ENCODE measurements at regions not wholly inside any gene's neighbourhood (a gene's known extent, or its start where the extent isn't known, plus 50 kb on each side); places are given as distances from the start of the nearest gene placed in this dataset.

DNA sequence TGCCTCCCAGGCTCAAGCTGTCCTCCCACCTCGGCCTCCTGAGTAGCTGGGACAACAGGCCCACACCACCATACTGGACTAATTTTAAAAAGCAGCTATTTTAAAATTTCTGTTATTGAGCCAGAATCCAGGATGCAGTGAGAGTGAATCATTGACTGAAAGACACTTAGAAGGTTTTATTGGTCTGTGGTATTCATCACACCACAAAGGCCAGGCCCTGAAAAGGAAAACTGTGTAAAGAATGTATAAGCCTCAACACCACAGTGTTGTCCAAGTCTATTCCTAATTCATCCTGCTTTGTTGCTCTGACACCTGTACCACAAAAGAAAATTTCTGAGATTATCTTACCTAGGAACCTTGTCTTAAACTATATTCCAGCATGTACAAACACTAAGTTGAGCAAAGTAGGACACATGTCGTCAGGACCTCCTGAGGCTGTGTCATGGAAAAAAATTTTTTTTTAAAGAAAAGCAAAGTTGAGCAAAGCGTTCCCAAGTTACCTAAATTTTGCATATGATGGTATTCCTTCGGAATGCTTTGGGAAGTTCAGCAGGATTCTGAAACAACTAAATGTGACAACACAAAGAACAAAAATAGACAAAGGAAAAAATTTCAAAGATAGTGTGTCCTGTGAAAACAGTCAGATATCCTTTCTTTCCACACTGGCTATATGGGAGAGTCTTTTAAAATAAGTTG lies 129.6 kb upstream of the MKLN1 start:
- Histone ChIP-seq H3K79me2 (ENCODE audit: insufficient read depth, low read length) (no peaks in the 10 kb centered on the region), H3K4me1 (ENCODE audit: control insufficient read depth in 1 of 2, insufficient read depth in 2 of 2, low read length in 2 of 2) (peaks cover 8 to 10% of the 10 kb centered on the region in 2 donors), H2AFZ (ENCODE audit: insufficient read depth, low read depth, low read length, poor library complexity, severe bottlenecking) (no peak overlapping the region), H4K20me1 (ENCODE audit: insufficient read depth, low read length) (no peaks in the 10 kb centered on the region), H3K9ac (ENCODE audit: insufficient read depth, low read length, poor library complexity, severe bottlenecking) (no peak overlapping the region), H3K4me2 (replicated peaks; ENCODE audit: extremely low read depth, low read length, poor library complexity, severe bottlenecking) (no peak overlapping the region), H3K27me3 (ENCODE audit: control insufficient read depth in 2 of 2, insufficient read depth in 2 of 2, low read length in 2 of 2) (no peaks in the 10 kb centered on the region), H3K36me3 (replicated peaks in 1 of 2; ENCODE audit: control insufficient read depth in 1 of 2, insufficient read depth in 2 of 2, low read length in 2 of 2) (no peaks in the 10 kb centered on the region), H3K27ac (ENCODE audit: low read depth in 1 of 2, low read length in 2 of 2) (no peak overlapping the region), H3K9me3 (replicated peaks in 1 of 2; ENCODE audit: control insufficient read depth in 1 of 2, insufficient read depth in 1 of 2, low read length in 2 of 2) (no peaks in the 10 kb centered on the region), H3K4me3 (replicated peaks in 1 of 3; ENCODE audit: low read depth in 2 of 3, low read length in 3 of 3) (no peak overlapping the region)
- Mint-ChIP-seq H3K4me1 (peaks cover 8% of the 10 kb centered on the region), H3K36me3 (no peaks in the 10 kb centered on the region), H3K4me3 (no peak overlapping the region), H3K27ac (no peak overlapping the region), H3K27me3 (ENCODE audit: low read depth in 3 of 3) (peaks cover 0 to 11% (median 2%) of the 10 kb centered on the region in 3 donors), H3K9me3 (no peaks in the 10 kb centered on the region)
- DNase-seq: no peak
- WGBS (ENCODE audit: insufficient coverage): no CpG with 5 or more reads among the region's 4 CpGs
- intact Hi-C loops (cut with micrococcal nuclease): no loop called here
- TF ChIP-seq, protein P1, sequence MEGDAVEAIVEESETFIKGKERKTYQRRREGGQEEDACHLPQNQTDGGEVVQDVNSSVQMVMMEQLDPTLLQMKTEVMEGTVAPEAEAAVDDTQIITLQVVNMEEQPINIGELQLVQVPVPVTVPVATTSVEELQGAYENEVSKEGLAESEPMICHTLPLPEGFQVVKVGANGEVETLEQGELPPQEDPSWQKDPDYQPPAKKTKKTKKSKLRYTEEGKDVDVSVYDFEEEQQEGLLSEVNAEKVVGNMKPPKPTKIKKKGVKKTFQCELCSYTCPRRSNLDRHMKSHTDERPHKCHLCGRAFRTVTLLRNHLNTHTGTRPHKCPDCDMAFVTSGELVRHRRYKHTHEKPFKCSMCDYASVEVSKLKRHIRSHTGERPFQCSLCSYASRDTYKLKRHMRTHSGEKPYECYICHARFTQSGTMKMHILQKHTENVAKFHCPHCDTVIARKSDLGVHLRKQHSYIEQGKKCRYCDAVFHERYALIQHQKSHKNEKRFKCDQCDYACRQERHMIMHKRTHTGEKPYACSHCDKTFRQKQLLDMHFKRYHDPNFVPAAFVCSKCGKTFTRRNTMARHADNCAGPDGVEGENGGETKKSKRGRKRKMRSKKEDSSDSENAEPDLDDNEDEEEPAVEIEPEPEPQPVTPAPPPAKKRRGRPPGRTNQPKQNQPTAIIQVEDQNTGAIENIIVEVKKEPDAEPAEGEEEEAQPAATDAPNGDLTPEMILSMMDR (IDR thresholded peaks at IDR 0.05): no peak

DNA sequence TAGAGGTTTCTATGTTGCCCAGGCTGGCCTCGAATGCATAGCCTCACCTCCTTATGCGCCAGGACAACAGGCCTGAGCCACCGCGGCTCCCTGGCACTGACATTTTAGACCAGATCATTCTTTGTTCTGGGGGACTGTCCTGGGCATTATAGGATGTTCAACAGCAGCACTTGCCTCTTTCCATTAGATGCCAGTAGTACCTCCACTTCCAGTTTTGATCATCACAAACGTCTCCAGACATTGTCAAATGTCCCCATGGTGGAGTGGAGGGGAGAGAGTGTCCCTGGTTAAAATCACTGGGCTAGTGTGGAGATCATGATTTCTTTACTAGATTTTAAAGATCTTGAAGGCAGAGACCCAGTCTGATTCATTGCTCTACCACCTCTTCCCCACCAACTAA lies 125.2 kb upstream of the MKLN1 start:
- 100% methylated on average over 4 of the region's 5 CpGs for WGBS (ENCODE audit: insufficient coverage)
- no peaks in the 10 kb centered on the region for H3K4me1 Mint-ChIP-seq
- Histone ChIP-seq H3K4me1 (ENCODE audit: control insufficient read depth in 1 of 2, insufficient read depth in 2 of 2, low read length in 2 of 2) (no peaks in the 10 kb centered on the region), H3K9me3 (replicated peaks in 1 of 2; ENCODE audit: control insufficient read depth in 1 of 2, insufficient read depth in 1 of 2, low read length in 2 of 2) (no peaks in the 10 kb centered on the region), H4K20me1 (ENCODE audit: insufficient read depth, low read length) (no peaks in the 10 kb centered on the region), H3K27ac (ENCODE audit: low read depth in 1 of 2, low read length in 2 of 2) (no peak overlapping the region), H3K79me2 (ENCODE audit: insufficient read depth, low read length) (no peaks in the 10 kb centered on the region), H3K4me3 (replicated peaks in 1 of 3; ENCODE audit: low read depth in 2 of 3, low read length in 3 of 3) (no peak overlapping the region), H3K4me2 (replicated peaks; ENCODE audit: extremely low read depth, low read length, poor library complexity, severe bottlenecking) (no peak overlapping the region), H3K36me3 (replicated peaks in 1 of 2; ENCODE audit: control insufficient read depth in 1 of 2, insufficient read depth in 2 of 2, low read length in 2 of 2) (no peaks in the 10 kb centered on the region), H3K27me3 (ENCODE audit: control insufficient read depth in 2 of 2, insufficient read depth in 2 of 2, low read length in 2 of 2) (no peaks in the 10 kb centered on the region), H3K9ac (ENCODE audit: insufficient read depth, low read length, poor library complexity, severe bottlenecking) (no peak overlapping the region), H2AFZ (ENCODE audit: insufficient read depth, low read depth, low read length, poor library complexity, severe bottlenecking) (no peak overlapping the region)
- TF ChIP-seq, protein P1 (IDR thresholded peaks at IDR 0.05): no peak
- no peak for DNase-seq
- no peak overlapping the region for H3K27ac Mint-ChIP-seq
- peaks cover 0 to 8% (median 0%) of the 10 kb centered on the region in 3 donors for H3K27me3 Mint-ChIP-seq (ENCODE audit: low read depth in 3 of 3)
- intact Hi-C loops (cut with micrococcal nuclease): loop anchor here in 1 of 2 donors (10.0 kb wide), 1 partner anchor 62 kb away; no protein-coding TSS in a partner anchor
- no peaks in the 10 kb centered on the region for H3K36me3 Mint-ChIP-seq
- no peak overlapping the region for H3K4me3 Mint-ChIP-seq
- H3K9me3 Mint-ChIP-seq: no peaks in the 10 kb centered on the region

Data from CD14-positive monocyte (primary cell).